COR-L47 (cell line): ENCODE measurements at regions not wholly inside any gene's neighbourhood (a gene's known extent, or its start where the extent isn't known, plus 50 kb on each side); places are given as distances from the start of the nearest gene placed in this dataset.
A peak's percentile ranks its signal among the peaks of the same experiment; 100 is the strongest.

Experiments
- DNase-seq: peaks from one replicate; lab custom pipeline; 2025; lab: John Stamatoyannopoulos, UW

DNA sequence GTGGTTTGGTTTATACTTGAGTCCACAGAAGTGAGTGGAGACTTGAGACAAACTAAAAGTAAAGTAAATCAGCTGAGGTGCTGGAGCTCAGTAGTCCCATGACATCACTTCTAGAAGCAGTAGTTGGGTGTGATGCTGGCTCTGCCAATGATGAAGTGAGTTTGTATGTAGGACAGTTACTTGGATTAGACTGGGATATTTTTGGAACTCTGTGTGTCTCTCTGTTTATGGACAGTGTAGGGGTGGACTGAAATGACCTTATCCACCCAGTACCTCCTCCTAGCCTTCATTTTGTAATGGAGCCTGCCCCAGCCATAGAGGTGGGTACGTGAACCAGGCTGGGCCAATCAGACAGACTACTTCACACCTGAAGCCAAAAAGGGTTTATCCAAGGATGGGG is 52.2 kb downstream of the POLR1D start:
- DNase-seq = no peak

- DNase-seq = no peak
These were observed 56.8 kb downstream of the POLR1D start for GRCh38 chr13:27678306-27679040.

GRCh38 chr13:27679396-27679795 is 57.7 kb downstream of the POLR1D start:
- no peak for DNase-seq

GRCh38 chr13:27679896-27680295 is 58.2 kb downstream of the POLR1D start:
- DNase-seq = no peak

GRCh38 chr13:27680465-27680864 is 58.8 kb downstream of the POLR1D start:
- no peak for DNase-seq

DNA sequence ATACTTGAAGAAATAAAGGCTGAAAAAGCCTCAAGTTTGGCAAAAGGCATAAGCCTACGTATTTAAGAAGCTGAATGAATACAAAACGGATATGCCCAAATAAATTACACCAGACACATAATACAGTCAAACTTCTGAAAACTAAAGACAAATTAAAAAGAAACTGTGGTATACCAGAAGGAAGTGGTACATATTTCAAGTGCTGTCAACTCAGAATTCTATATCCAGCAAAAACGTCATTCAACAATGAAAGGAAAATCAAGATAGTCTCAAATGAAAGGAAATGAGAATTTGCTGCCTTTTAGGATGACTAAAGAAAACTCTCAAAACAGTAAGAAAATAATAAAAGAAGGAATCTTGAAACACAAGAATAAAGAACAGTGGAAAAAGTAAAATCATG is 69.5 kb downstream of the POLR1D start:
- no peak for DNase-seq

- DNase-seq = no peak
These were observed 75.0 kb downstream of the POLR1D start for GRCh38 chr13:27696731-27697130.

- no peak for DNase-seq
These were observed 78.3 kb downstream of the POLR1D start for GRCh38 chr13:27699952-27700351.

DNA sequence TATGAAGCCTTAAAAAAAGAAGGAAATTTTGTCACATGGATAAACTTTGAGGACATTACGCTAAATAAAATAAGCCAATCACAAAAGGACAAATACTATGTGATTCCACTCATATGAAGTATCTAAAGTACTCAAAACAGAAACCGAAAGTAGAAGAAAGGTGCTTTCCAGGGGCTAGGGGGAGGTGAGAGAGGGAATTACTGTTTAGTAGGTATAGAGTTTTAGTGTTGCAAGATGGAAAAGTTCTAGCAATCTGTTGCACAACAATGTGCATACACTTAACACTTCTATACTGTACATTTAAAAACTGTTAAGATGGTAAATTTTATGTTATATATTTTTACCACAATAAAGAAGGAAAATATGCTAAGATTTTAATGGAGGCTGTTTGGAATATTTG is 83.0 kb downstream of the POLR1D start:
- no peak for DNase-seq

GRCh38 chr13:27708325-27708724 is 84.0 kb upstream of the GSX1 start:
- no peak for DNase-seq

- no peak for DNase-seq
These were observed 82.5 kb upstream of the GSX1 start for GRCh38 chr13:27709779-27710178.

GRCh38 chr13:27712421-27712820 is 79.9 kb upstream of the GSX1 start:
- DNase-seq = peak; percentile 8

DNA sequence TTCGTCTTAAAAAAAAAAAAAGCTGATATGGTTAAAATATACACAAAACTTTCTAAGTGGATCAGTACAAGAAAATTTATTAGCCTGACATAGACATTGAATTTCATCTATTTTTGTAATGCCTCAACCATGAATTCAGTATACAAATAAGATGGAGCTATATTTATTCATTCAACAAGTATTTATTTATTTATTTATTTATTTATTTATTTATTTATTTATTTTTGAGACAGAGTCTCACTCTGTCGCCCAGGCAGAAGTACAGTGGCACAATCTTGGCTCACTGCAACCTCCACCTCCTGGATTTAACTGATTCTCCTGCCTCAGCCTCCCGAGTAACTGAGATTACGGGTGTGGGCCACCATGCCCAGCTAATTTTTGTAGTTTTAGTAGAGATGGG is 78.5 kb upstream of the GSX1 start:
- DNase-seq = no peak

GRCh38 chr13:27721681-27722080 is 70.6 kb upstream of the GSX1 start:
- DNase-seq = no peak

DNA sequence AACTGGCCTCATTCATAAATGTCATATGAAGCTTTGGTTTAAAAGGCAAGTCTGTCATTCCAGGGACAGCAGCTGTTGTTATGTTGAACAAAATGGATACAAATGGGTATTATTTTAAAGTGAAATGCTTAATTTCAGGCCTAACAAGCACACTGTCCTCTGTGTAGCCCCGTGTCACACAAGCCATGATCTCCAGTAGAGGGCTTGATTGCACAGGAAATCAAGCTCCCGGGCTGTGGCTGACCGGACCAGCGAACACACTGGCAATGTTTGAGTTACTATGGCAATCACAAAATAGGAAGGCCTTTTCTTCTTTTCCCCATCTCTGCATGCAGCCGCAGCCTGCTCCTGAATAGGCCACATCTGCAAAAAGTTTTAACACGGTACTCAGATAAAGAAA is 64.0 kb upstream of the GSX1 start:
- DNase-seq = no peak

- no peak for DNase-seq
These were observed 62.1 kb upstream of the GSX1 start for GRCh38 chr13:27730191-27730590.
